ENCODE measurements at regions not wholly inside any gene's neighbourhood (a gene's known extent, or its start where the extent isn't known, plus 50 kb on each side); places are given as distances from the start of the nearest gene placed in this dataset.
A peak's percentile ranks its signal among the peaks of the same experiment; 100 is the strongest.

GRCh38 chr18:9011431-9011830 lies 91.1 kb upstream of the NDUFV2 start:
- no peak for TF ChIP-seq CTCF (conservative IDR thresholded peaks at IDR 0.05; ENCODE audit: low read depth, low read length)
- no peak overlapping the region for H3K4me3 ChIP-seq (ENCODE audit: low read depth, low read length)
- DNase-seq (ENCODE audit: low read depth), result no peak

GRCh38 chr18:9013926-9014373 lies 88.5 kb upstream of the NDUFV2 start:
- no peak for TF ChIP-seq CTCF (conservative IDR thresholded peaks at IDR 0.05; ENCODE audit: low read depth, low read length)
- no peak for DNase-seq (ENCODE audit: low read depth)
- H3K4me3 ChIP-seq (ENCODE audit: low read depth, low read length), result no peak overlapping the region

GRCh38 chr18:9015689-9016088 lies 86.8 kb upstream of the NDUFV2 start:
- TF ChIP-seq CTCF (conservative IDR thresholded peaks at IDR 0.05; ENCODE audit: low read depth, low read length), result no peak
- DNase-seq (ENCODE audit: low read depth), result no peak
- H3K4me3 ChIP-seq (ENCODE audit: low read depth, low read length), result no peak overlapping the region

- H3K4me3 ChIP-seq (ENCODE audit: low read depth, low read length), result peak overlapping the region; percentile 27
- no peak for TF ChIP-seq CTCF (conservative IDR thresholded peaks at IDR 0.05; ENCODE audit: low read depth, low read length)
- peak; percentile 10 for DNase-seq (ENCODE audit: low read depth)
These were observed 85.8 kb upstream of the NDUFV2 start for GRCh38 chr18:9016633-9017166.

GRCh38 chr18:9017167-9017904 lies 85.2 kb upstream of the NDUFV2 start:
- H3K4me3 ChIP-seq (ENCODE audit: low read depth, low read length), result peak overlapping the region; percentile 40
- DNase-seq (ENCODE audit: low read depth), result peak; percentile 88
- TF ChIP-seq CTCF (conservative IDR thresholded peaks at IDR 0.05; ENCODE audit: low read depth, low read length), result no peak

GRCh38 chr18:9017905-9018227 lies 84.6 kb upstream of the NDUFV2 start:
- no peak overlapping the region for H3K4me3 ChIP-seq (ENCODE audit: low read depth, low read length)
- peak; percentile 43 for DNase-seq (ENCODE audit: low read depth)
- TF ChIP-seq CTCF (conservative IDR thresholded peaks at IDR 0.05; ENCODE audit: low read depth, low read length), result no peak

GRCh38 chr18:9019135-9019534 lies 83.4 kb upstream of the NDUFV2 start:
- H3K4me3 ChIP-seq (ENCODE audit: low read depth, low read length), result no peak overlapping the region
- no peak for TF ChIP-seq CTCF (conservative IDR thresholded peaks at IDR 0.05; ENCODE audit: low read depth, low read length)
- no peak for DNase-seq (ENCODE audit: low read depth)

Data from choroid plexus epithelial cell (primary cell).